ENCODE measurements at regions not wholly inside any gene's neighbourhood (a gene's known extent, or its start where the extent isn't known, plus 50 kb on each side); places are given as distances from the start of the nearest gene placed in this dataset.

- H3K27ac ChIP-seq (ENCODE audit: low read depth, low read length): no peak overlapping the region
- no peak overlapping the region for H3K4me3 ChIP-seq (ENCODE audit: low read depth, low read length)
- H3K27me3 ChIP-seq (ENCODE audit: control insufficient read depth, insufficient read depth, low read length): no peaks in the 10 kb centered on the region
- H3K9me3 ChIP-seq (ENCODE audit: control insufficient read depth, insufficient read depth, low read length): peaks cover 4% of the 10 kb centered on the region; the same call in 1 of the 2 replicates
- ChIA-PET POLR2A (interaction anchor here (1.2 to 1.3 kb wide), 2 partner anchors 53 to 65 kb away, joined by 3 to 4 read pairs; no protein-coding TSS in a partner anchor), CTCF (no interaction called here)
- peak; percentile 33 for DNase-seq (ENCODE audit: low read depth, low spot score)
- no peak for TF ChIP-seq CTCF (IDR thresholded peaks at IDR 0.05; ENCODE audit: low read depth, low read length)
These were observed 221.3 kb upstream of the CTAGE1 start for GRCh38 chr18:22639026-22639463.

- ChIA-PET CTCF (no interaction called here), POLR2A (interaction anchor here (1.2 to 1.3 kb wide), 2 partner anchors 53 to 64 kb away, joined by 3 to 4 read pairs; no protein-coding TSS in a partner anchor)
- Histone ChIP-seq H3K4me3 (ENCODE audit: low read depth, low read length) (no peak overlapping the region), H3K27ac (ENCODE audit: low read depth, low read length) (no peak overlapping the region), H3K9me3 (ENCODE audit: control insufficient read depth, insufficient read depth, low read length) (peaks cover 4% of the 10 kb centered on the region; the same call in 1 of the 2 replicates), H3K27me3 (ENCODE audit: control insufficient read depth, insufficient read depth, low read length) (no peaks in the 10 kb centered on the region)
- no peak for TF ChIP-seq CTCF (IDR thresholded peaks at IDR 0.05; ENCODE audit: low read depth, low read length)
- no peak for DNase-seq (ENCODE audit: low read depth, low spot score)
These were observed 221.8 kb upstream of the CTAGE1 start for GRCh38 chr18:22639561-22639960.

- POLR2A ChIA-PET: interaction anchor here (1.3 kb wide), 1 partner anchor 52 kb away, joined by 4 read pairs; no protein-coding TSS in a partner anchor
- no peak for TF ChIP-seq CTCF (IDR thresholded peaks at IDR 0.05; ENCODE audit: low read depth, low read length)
- CTCF ChIA-PET: no interaction called here
- H3K4me3 ChIP-seq (ENCODE audit: low read depth, low read length): no peak overlapping the region
- peaks cover 4% of the 10 kb centered on the region; the same call in 1 of the 2 replicates for H3K9me3 ChIP-seq (ENCODE audit: control insufficient read depth, insufficient read depth, low read length)
- no peak for DNase-seq (ENCODE audit: low read depth, low spot score)
- H3K27me3 ChIP-seq (ENCODE audit: control insufficient read depth, insufficient read depth, low read length): no peaks in the 10 kb centered on the region
- no peak overlapping the region for H3K27ac ChIP-seq (ENCODE audit: low read depth, low read length)
These were observed 222.6 kb upstream of the CTAGE1 start for GRCh38 chr18:22640281-22640842.

GRCh38 chr18:22641958-22642357 is 224.2 kb upstream of the CTAGE1 start:
- ChIA-PET POLR2A (no interaction called here), CTCF (interaction anchor here (0.6 kb wide), 1 partner anchor 811 kb away, joined by 6 read pairs; no protein-coding TSS in a partner anchor)
- H3K27me3 ChIP-seq (ENCODE audit: control insufficient read depth, insufficient read depth, low read length): no peaks in the 10 kb centered on the region
- no peak for DNase-seq (ENCODE audit: low read depth, low spot score)
- no peak for TF ChIP-seq CTCF (IDR thresholded peaks at IDR 0.05; ENCODE audit: low read depth, low read length)
- peaks cover 4% of the 10 kb centered on the region; the same call in 1 of the 2 replicates for H3K9me3 ChIP-seq (ENCODE audit: control insufficient read depth, insufficient read depth, low read length)
- no peak overlapping the region for H3K27ac ChIP-seq (ENCODE audit: low read depth, low read length)
- no peak overlapping the region for H3K4me3 ChIP-seq (ENCODE audit: low read depth, low read length)

GRCh38 chr18:22643731-22644130 is 226.0 kb upstream of the CTAGE1 start:
- Histone ChIP-seq H3K27me3 (ENCODE audit: control insufficient read depth, insufficient read depth, low read length) (no peaks in the 10 kb centered on the region), H3K27ac (ENCODE audit: low read depth, low read length) (no peak overlapping the region), H3K9me3 (ENCODE audit: control insufficient read depth, insufficient read depth, low read length) (no peaks in the 10 kb centered on the region), H3K4me3 (ENCODE audit: low read depth, low read length) (no peak overlapping the region)
- ChIA-PET POLR2A (no interaction called here), CTCF (no interaction called here)
- no peak for TF ChIP-seq CTCF (IDR thresholded peaks at IDR 0.05; ENCODE audit: low read depth, low read length)
- DNase-seq (ENCODE audit: low read depth, low spot score): no peak

All from AG04450 (cell line).